Fibroblast of lung (primary cell): ENCODE measurements at regions not wholly inside any gene's neighbourhood (a gene's known extent, or its start where the extent isn't known, plus 50 kb on each side); places are given as distances from the start of the nearest gene placed in this dataset.

Source experiments
- EZH2 ChIP-seq: IDR thresholded peaks from 2 replicates; pipeline ENCODE4 v1.5.1; 2012; ENCODE audit warnings: low read length, control low read depth, mild to moderate bottlenecking; ENCODE audit errors: missing control alignments
- TF ChIP-seq, protein P1 (sequence below), 2 donors: IDR thresholded peaks in 1 of 2; conservative IDR thresholded peaks in 1 of 2; 1 replicate in 1 of 2; 2 replicates in 1 of 2; pipeline ENCODE4 v1.5.1; 2011 to 2012; ENCODE audit warnings: low read length in 2 of 2, control low read depth in 1 of 2, inconsistent platforms in 1 of 2, low read depth in 1 of 2, mild to moderate bottlenecking in 1 of 2

DNA sequence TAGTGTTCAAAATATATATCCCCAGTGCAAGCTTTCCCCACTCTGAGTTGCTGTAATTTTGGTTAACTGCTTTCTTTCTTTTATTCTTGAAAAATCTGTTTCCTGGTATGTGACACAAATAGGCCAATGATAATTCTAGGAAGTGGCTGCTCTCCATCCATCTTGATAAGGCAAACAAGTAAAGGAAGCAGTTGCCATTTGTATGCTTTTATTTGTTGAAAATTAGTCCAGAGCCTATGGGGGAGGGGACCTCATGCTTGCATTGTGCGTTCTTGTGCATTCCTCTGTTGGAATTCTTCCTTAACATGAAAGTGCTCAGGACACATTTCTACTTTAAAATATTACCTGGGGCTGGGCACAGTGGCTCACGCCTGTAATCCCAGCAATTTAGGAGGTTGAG lies 111.2 kb upstream of the FSHR start:
- TF ChIP-seq EZH2, result no peak
- TF ChIP-seq, protein P1, sequence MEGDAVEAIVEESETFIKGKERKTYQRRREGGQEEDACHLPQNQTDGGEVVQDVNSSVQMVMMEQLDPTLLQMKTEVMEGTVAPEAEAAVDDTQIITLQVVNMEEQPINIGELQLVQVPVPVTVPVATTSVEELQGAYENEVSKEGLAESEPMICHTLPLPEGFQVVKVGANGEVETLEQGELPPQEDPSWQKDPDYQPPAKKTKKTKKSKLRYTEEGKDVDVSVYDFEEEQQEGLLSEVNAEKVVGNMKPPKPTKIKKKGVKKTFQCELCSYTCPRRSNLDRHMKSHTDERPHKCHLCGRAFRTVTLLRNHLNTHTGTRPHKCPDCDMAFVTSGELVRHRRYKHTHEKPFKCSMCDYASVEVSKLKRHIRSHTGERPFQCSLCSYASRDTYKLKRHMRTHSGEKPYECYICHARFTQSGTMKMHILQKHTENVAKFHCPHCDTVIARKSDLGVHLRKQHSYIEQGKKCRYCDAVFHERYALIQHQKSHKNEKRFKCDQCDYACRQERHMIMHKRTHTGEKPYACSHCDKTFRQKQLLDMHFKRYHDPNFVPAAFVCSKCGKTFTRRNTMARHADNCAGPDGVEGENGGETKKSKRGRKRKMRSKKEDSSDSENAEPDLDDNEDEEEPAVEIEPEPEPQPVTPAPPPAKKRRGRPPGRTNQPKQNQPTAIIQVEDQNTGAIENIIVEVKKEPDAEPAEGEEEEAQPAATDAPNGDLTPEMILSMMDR (conservative IDR thresholded peaks at IDR 0.05 in 1 of 2, IDR thresholded peaks at IDR 0.05 in 1 of 2; ENCODE audit: low read depth in 1 of 2, low read length in 2 of 2), result no peak
